ENCODE measurements at regions not wholly inside any gene's neighbourhood (a gene's known extent, or its start where the extent isn't known, plus 50 kb on each side); places are given as distances from the start of the nearest gene placed in this dataset.

DNA sequence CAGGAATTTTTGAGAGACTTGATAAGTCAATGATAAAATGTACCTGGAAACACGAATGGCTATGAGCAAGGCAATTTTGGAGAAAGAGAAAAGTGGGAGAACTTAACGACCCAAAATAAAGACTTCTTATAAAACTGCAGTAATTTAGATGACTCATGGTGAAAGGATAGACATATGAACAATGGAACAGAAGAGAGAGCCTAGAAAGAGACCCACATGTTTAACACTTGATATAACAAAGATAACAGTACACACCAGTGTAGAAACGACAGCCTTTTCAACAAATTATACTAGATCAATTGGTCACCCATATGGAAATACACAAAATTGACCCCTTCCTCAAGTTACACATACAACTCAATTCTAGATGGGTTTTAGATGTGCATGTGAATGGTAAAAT is 117.5 kb upstream of the GALNT2 start:
- Histone ChIP-seq H3K4me1 (ENCODE audit: control insufficient read depth, extremely low read depth, insufficient read depth, low read length) (peaks cover 32% of the 10 kb centered on the region), H2AFZ (ENCODE audit: control insufficient read depth, low read length) (no peak overlapping the region), H3K79me2 (ENCODE audit: control insufficient read depth, insufficient read depth, low read length) (no peaks in the 10 kb centered on the region), H3K27me3 (ENCODE audit: control insufficient read depth, extremely low read depth, insufficient read depth, low read length) (no peaks in the 10 kb centered on the region), H3K9me3 (ENCODE audit: control insufficient read depth, low read depth, low read length) (no peaks in the 10 kb centered on the region), H3K9me1 (ENCODE audit: control insufficient read depth, extremely low read depth, insufficient read depth, low read length) (no peaks in the 10 kb centered on the region), H3K36me3 (ENCODE audit: control insufficient read depth in 2 of 2, extremely low read depth in 1 of 2, insufficient read depth in 2 of 2, low read length in 2 of 2) (no peaks in the 10 kb centered on the region), H3K4me3 (ENCODE audit: control insufficient read depth in 2 of 3, extremely low read depth in 1 of 3, insufficient read depth in 2 of 3, low read depth in 1 of 3, low read length in 3 of 3) (no peak overlapping the region), H3K27ac (ENCODE audit: control insufficient read depth, insufficient read depth, low read length) (no peak overlapping the region), H4K20me1 (ENCODE audit: control insufficient read depth, extremely low read depth, insufficient read depth, low read length) (no peaks in the 10 kb centered on the region), H3K4me2 (ENCODE audit: control insufficient read depth, extremely low read depth, insufficient read depth, low read depth, low read length) (no peak overlapping the region), H3K9ac (ENCODE audit: control insufficient read depth, extremely low read depth, insufficient read depth, low read length) (no peak overlapping the region)
- TF ChIP-seq, protein P1, sequence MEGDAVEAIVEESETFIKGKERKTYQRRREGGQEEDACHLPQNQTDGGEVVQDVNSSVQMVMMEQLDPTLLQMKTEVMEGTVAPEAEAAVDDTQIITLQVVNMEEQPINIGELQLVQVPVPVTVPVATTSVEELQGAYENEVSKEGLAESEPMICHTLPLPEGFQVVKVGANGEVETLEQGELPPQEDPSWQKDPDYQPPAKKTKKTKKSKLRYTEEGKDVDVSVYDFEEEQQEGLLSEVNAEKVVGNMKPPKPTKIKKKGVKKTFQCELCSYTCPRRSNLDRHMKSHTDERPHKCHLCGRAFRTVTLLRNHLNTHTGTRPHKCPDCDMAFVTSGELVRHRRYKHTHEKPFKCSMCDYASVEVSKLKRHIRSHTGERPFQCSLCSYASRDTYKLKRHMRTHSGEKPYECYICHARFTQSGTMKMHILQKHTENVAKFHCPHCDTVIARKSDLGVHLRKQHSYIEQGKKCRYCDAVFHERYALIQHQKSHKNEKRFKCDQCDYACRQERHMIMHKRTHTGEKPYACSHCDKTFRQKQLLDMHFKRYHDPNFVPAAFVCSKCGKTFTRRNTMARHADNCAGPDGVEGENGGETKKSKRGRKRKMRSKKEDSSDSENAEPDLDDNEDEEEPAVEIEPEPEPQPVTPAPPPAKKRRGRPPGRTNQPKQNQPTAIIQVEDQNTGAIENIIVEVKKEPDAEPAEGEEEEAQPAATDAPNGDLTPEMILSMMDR (optimal IDR thresholded peaks at IDR 0.05 in 1 of 3, IDR thresholded peaks at IDR 0.05 in 1 of 3, conservative IDR thresholded peaks at IDR 0.05 in 1 of 3; ENCODE audit: extremely low read depth in 1 of 3, insufficient read depth in 2 of 3, low read length in 3 of 3), result no peak
- no peak for TF ChIP-seq EZH2 (IDR thresholded peaks at IDR 0.05; ENCODE audit: low read length)
- dilution Hi-C loops (cut with MboI; ENCODE audit: extremely low pct_ligation_motif_present, low sequenced_read_pairs), result no loop called here
- no peak for DNase-seq (ENCODE audit: low read depth, low spot score)
- FAIRE-seq, result no peak

DNA sequence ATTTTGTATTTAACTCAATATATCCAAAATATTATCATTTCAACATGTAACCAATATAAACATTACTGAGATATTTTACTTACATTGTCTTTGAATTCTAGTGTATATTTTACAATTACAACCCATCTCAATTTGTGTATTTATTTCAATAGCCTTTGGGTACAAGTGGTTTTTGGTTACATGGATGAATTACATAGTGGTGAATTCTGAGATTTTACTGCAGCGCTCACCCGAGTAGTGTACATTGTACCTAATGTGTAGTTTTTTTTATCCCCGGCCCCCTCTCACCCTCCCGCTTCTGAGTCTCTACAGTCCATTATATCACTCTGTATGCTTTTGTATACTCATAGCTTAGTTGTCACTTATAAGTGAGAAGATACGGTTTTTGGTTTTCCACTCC is 117.0 kb upstream of the GALNT2 start:
- no peak for FAIRE-seq
- Histone ChIP-seq H3K79me2 (ENCODE audit: control insufficient read depth, insufficient read depth, low read length) (no peaks in the 10 kb centered on the region), H3K36me3 (ENCODE audit: control insufficient read depth in 2 of 2, extremely low read depth in 1 of 2, insufficient read depth in 2 of 2, low read length in 2 of 2) (no peaks in the 10 kb centered on the region), H4K20me1 (ENCODE audit: control insufficient read depth, extremely low read depth, insufficient read depth, low read length) (no peaks in the 10 kb centered on the region), H2AFZ (ENCODE audit: control insufficient read depth, low read length) (no peak overlapping the region), H3K4me1 (ENCODE audit: control insufficient read depth, extremely low read depth, insufficient read depth, low read length) (peaks cover 32% of the 10 kb centered on the region), H3K27me3 (ENCODE audit: control insufficient read depth, extremely low read depth, insufficient read depth, low read length) (no peaks in the 10 kb centered on the region), H3K27ac (ENCODE audit: control insufficient read depth, insufficient read depth, low read length) (no peak overlapping the region), H3K4me2 (ENCODE audit: control insufficient read depth, extremely low read depth, insufficient read depth, low read depth, low read length) (no peak overlapping the region), H3K9me1 (ENCODE audit: control insufficient read depth, extremely low read depth, insufficient read depth, low read length) (no peaks in the 10 kb centered on the region), H3K9me3 (ENCODE audit: control insufficient read depth, low read depth, low read length) (no peaks in the 10 kb centered on the region), H3K9ac (ENCODE audit: control insufficient read depth, extremely low read depth, insufficient read depth, low read length) (no peak overlapping the region), H3K4me3 (ENCODE audit: control insufficient read depth in 2 of 3, extremely low read depth in 1 of 3, insufficient read depth in 2 of 3, low read depth in 1 of 3, low read length in 3 of 3) (no peak overlapping the region)
- DNase-seq (ENCODE audit: low read depth, low spot score), result no peak
- dilution Hi-C loops (cut with MboI; ENCODE audit: extremely low pct_ligation_motif_present, low sequenced_read_pairs), result no loop called here
- TF ChIP-seq EZH2 (IDR thresholded peaks at IDR 0.05; ENCODE audit: low read length), result no peak
- TF ChIP-seq, protein P1 (optimal IDR thresholded peaks at IDR 0.05 in 1 of 3, IDR thresholded peaks at IDR 0.05 in 1 of 3, conservative IDR thresholded peaks at IDR 0.05 in 1 of 3; ENCODE audit: extremely low read depth in 1 of 3, insufficient read depth in 2 of 3, low read length in 3 of 3), result no peak

Data from keratinocyte (primary cell).